Testis (tissue), 2 donors: ENCODE measurements at regions not wholly inside any gene's neighbourhood (a gene's known extent, or its start where the extent isn't known, plus 50 kb on each side); places are given as distances from the start of the nearest gene placed in this dataset.

Source experiments
- POLR2A ChIP-seq: fragments of 450-650 bp; IDR thresholded peaks from one replicate; pipeline ENCODE4 v1.6.1; 2017; ENCODE audit warnings: antibody characterized with exemption, mild to moderate bottlenecking, moderate library complexity
- TF ChIP-seq, protein P1 (sequence below), 3 experiments: fragments of 450-650 bp in 2 of 3; fragments of 200-600 bp in 1 of 3; sonication (generic) in 1 of 3; IDR thresholded peaks; one replicate each; pipeline ENCODE4 v1.5.1; 2016 to 2019; ENCODE audit warnings: antibody characterized with exemption in 3 of 3, mild to moderate bottlenecking in 2 of 3, moderate library complexity in 1 of 3

- TF ChIP-seq, protein P1, sequence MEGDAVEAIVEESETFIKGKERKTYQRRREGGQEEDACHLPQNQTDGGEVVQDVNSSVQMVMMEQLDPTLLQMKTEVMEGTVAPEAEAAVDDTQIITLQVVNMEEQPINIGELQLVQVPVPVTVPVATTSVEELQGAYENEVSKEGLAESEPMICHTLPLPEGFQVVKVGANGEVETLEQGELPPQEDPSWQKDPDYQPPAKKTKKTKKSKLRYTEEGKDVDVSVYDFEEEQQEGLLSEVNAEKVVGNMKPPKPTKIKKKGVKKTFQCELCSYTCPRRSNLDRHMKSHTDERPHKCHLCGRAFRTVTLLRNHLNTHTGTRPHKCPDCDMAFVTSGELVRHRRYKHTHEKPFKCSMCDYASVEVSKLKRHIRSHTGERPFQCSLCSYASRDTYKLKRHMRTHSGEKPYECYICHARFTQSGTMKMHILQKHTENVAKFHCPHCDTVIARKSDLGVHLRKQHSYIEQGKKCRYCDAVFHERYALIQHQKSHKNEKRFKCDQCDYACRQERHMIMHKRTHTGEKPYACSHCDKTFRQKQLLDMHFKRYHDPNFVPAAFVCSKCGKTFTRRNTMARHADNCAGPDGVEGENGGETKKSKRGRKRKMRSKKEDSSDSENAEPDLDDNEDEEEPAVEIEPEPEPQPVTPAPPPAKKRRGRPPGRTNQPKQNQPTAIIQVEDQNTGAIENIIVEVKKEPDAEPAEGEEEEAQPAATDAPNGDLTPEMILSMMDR (IDR thresholded peaks at IDR 0.05), result no peak
- no peak for TF ChIP-seq POLR2A
Measured at GRCh38 chr18:6672821-6673308, 56.7 kb upstream of the ARHGAP28 start.
